HCT116 (cell line): ENCODE measurements at regions not wholly inside any gene's neighbourhood (a gene's known extent, or its start where the extent isn't known, plus 50 kb on each side); places are given as distances from the start of the nearest gene placed in this dataset.

Source experiments
- ATAC-seq: fragments of 200-7000 bp; cut with Tn5 transposase; 2 replicates; pipeline ENCODE4 v1.9.1; 2020; ENCODE audit warnings: mild to moderate bottlenecking, moderate library complexity
- BruUV-seq: library from RNA; stranded (reverse); fragments of 400-500 nt; replicated peaks from 2 replicates; lab custom pipeline; 2021; lab: Mats Ljungman, UMichigan
- CTCF ChIA-PET: fragments of 300-600 bp; sonication (Branson Sonifier 250); formaldehyde crosslinking; loops from one replicate; lab custom pipeline; 2021; ENCODE audit warnings: antibody characterized with exemption; lab: Charles Lee
- POLR2A ChIA-PET: fragments of 300-600, 350-600 bp; sonication (Branson Sonifier 250); formaldehyde crosslinking; loops from one replicate; lab custom pipeline; 2021; ENCODE audit warnings: antibody characterized with exemption; lab: Charles Lee
- RAD21 ChIA-PET, 2 experiments: fragments of 300-600 bp; sonication (Branson Sonifier 250); formaldehyde crosslinking; loops; one replicate each; lab custom pipeline; 2023; ENCODE audit warnings: low total read pairs in 2 of 2; ENCODE audit not compliant: uncharacterized antibody in 2 of 2, unreplicated experiment in 2 of 2, low non-redundant PET in 1 of 2; lab: Charles Lee
- DNase-seq: peaks from one replicate; pipeline ENCODE4 v3.0.0-alpha.2; 2010; ENCODE audit warnings: low read depth, low spot score
- H2AFZ ChIP-seq: fragments of 200-600 bp; shearing (Covaris generic), sonication (generic); 2 replicates; pipeline ENCODE4 v1.6.1; 2017; ENCODE audit warnings: low read depth, mixed run types, mixed read lengths, antibody characterized with exemption, low read length; ENCODE audit not compliant: poor library complexity, severe bottlenecking
- H3K27ac ChIP-seq: 2 replicates; pipeline ENCODE4 v1.5.1; 2012; ENCODE audit warnings: low read depth, low read length
- H3K27me3 ChIP-seq: fragments of 200-600 bp; sonication (generic); 2 replicates; pipeline ENCODE4 v1.6.1; 2016; ENCODE audit warnings: mixed run types, low read length, mixed read lengths; ENCODE audit not compliant: insufficient read depth
- H3K36me3 ChIP-seq, 2 experiments: fragments of 200-500 bp in 1 of 2; fragments of 200-600 bp in 1 of 2; sonication (Bioruptor generic) in 1 of 2; sonication (generic) in 1 of 2; 2 replicates each; pipeline versions ENCODE4 v1.5.1 to v1.6.1; 2014 to 2016; ENCODE audit warnings: low read length in 2 of 2, inconsistent platforms in 1 of 2, mixed read lengths in 1 of 2, mixed run types in 1 of 2; ENCODE audit not compliant: insufficient read depth in 2 of 2, control insufficient read depth in 1 of 2
- H3K4me1 ChIP-seq, 2 experiments: fragments of 200-600 bp in 1 of 2; sonication (generic) in 1 of 2; 2 replicates each; pipeline versions ENCODE4 v1.5.1 to v1.6.1; 2012 to 2017; ENCODE audit warnings: low read length in 2 of 2, inconsistent platforms in 1 of 2, mild to moderate bottlenecking in 1 of 2, mixed read lengths in 1 of 2, mixed run types in 1 of 2, moderate library complexity in 1 of 2; ENCODE audit not compliant: insufficient read depth in 2 of 2, control insufficient read depth in 1 of 2
- H3K4me2 ChIP-seq: fragments of 200-600 bp; sonication (generic); 2 replicates; pipeline ENCODE4 v1.6.1; 2017; ENCODE audit warnings: mixed run types, low read length, mixed read lengths
- H3K4me3 ChIP-seq, 2 experiments: fragments of 200-600 bp in 1 of 2; sonication (generic) in 1 of 2; replicated peaks in 1 of 2; 2 replicates each; pipeline ENCODE4 v1.5.1; 2011 to 2016; ENCODE audit warnings: low read length in 2 of 2, control low read depth in 1 of 2, low read depth in 1 of 2, mild to moderate bottlenecking in 1 of 2, mixed read lengths in 1 of 2, mixed run types in 1 of 2
- H3K79me2 ChIP-seq: fragments of 200-600 bp; sonication (generic); 2 replicates; pipeline ENCODE4 v1.6.1; 2017; ENCODE audit warnings: mild to moderate bottlenecking, mixed run types, low read length, moderate library complexity, mixed read lengths; ENCODE audit not compliant: insufficient read depth
- H3K9ac ChIP-seq: fragments of 200-600 bp; sonication (generic); 2 replicates; pipeline ENCODE4 v1.6.1; 2016; ENCODE audit warnings: low read length, mixed read lengths
- H3K9me2 ChIP-seq: fragments of 200-600 bp; sonication (generic), shearing (Covaris generic); 2 replicates; pipeline ENCODE4 v1.6.1; 2017; ENCODE audit warnings: mixed run types, mild to moderate bottlenecking, moderate library complexity; ENCODE audit not compliant: insufficient read depth
- H3K9me3 ChIP-seq, 2 experiments: fragments of 200-500 bp in 1 of 2; fragments of 200-600 bp in 1 of 2; sonication (Bioruptor generic) in 1 of 2; sonication (generic) in 1 of 2; 2 replicates each; pipeline ENCODE4 v1.6.1; 2014 to 2017; ENCODE audit warnings: low read length in 2 of 2, mixed read lengths in 2 of 2, inconsistent platforms in 1 of 2, low read depth in 1 of 2, mild to moderate bottlenecking in 1 of 2, mixed run types in 1 of 2, moderate library complexity in 1 of 2; ENCODE audit not compliant: control insufficient read depth in 1 of 2, insufficient read depth in 1 of 2
- H4K20me1 ChIP-seq: fragments of 200-600 bp; sonication (generic), shearing (Covaris generic); 2 replicates; pipeline ENCODE4 v1.6.1; 2017; ENCODE audit warnings: mixed run types, mild to moderate bottlenecking, moderate library complexity; ENCODE audit not compliant: insufficient read depth
- CBX3 ChIP-seq: IDR thresholded peaks from 2 replicates; pipeline ENCODE4 v1.6.1; 2012; ENCODE audit warnings: low read depth
- CEBPB ChIP-seq: IDR thresholded peaks from 2 replicates; pipeline ENCODE4 v1.6.1; 2012; ENCODE audit warnings: low read depth
- EGR1 ChIP-seq: IDR thresholded peaks from 2 replicates; pipeline ENCODE4 v1.6.1; 2012; ENCODE audit warnings: low read depth
- ELF1 ChIP-seq: IDR thresholded peaks from 2 replicates; pipeline ENCODE4 v1.6.1; 2012; ENCODE audit warnings: low read depth, borderline replicate concordance
- EZH2 ChIP-seq: fragments of 200-600 bp; sonication (generic); IDR thresholded peaks from 2 replicates; pipeline ENCODE4 v1.6.1; 2017; ENCODE audit warnings: antibody characterized with exemption, mixed run types
- FOSL1 ChIP-seq: IDR thresholded peaks from 2 replicates; pipeline ENCODE4 v1.6.1; 2012; ENCODE audit warnings: low read depth
- JUND ChIP-seq: IDR thresholded peaks from 2 replicates; pipeline ENCODE4 v1.6.1; 2012
- POLR2A ChIP-seq: IDR thresholded peaks from 2 replicates; pipeline ENCODE4 v1.7.0; 2011; ENCODE audit warnings: borderline replicate concordance; ENCODE audit not compliant: insufficient read depth, insufficient read length; ENCODE audit errors: extremely low read depth
- POLR2AphosphoS5 ChIP-seq: IDR thresholded peaks from 2 replicates; pipeline ENCODE4 v1.6.1; 2011; ENCODE audit warnings: mild to moderate bottlenecking, low read depth, low read length, moderate library complexity
- RAD21 ChIP-seq: IDR thresholded peaks from 2 replicates; pipeline ENCODE4 v1.6.1; 2012; ENCODE audit warnings: low read depth, mild to moderate bottlenecking
- SP1 ChIP-seq: IDR thresholded peaks from 2 replicates; pipeline ENCODE4 v1.6.1; 2012; ENCODE audit warnings: low read depth
- SRF ChIP-seq: IDR thresholded peaks from 2 replicates; pipeline ENCODE4 v1.6.1; 2012; ENCODE audit warnings: low read depth
- TCF7L2 ChIP-seq: IDR thresholded peaks from 2 replicates; pipeline ENCODE4 v1.7.0; 2011; ENCODE audit warnings: borderline replicate concordance, inconsistent platforms; ENCODE audit not compliant: insufficient read depth, insufficient read length; ENCODE audit errors: extremely low read depth
- YY1 ChIP-seq: IDR thresholded peaks from 2 replicates; pipeline ENCODE4 v1.6.1; 2011; ENCODE audit warnings: low read length, low read depth, moderate library complexity, mild to moderate bottlenecking; ENCODE audit not compliant: insufficient replicate concordance; ENCODE audit errors: extremely low read depth
- ZFX ChIP-seq: fragments of 450-650 bp; IDR thresholded peaks from 2 replicates; pipeline ENCODE4 v1.6.1; 2017
- ZNF274 ChIP-seq: fragments of 200-500 bp; sonication (Bioruptor generic); IDR thresholded peaks from 2 replicates; pipeline ENCODE4 v1.6.1; 2014; ENCODE audit warnings: mild to moderate bottlenecking, low read depth, low read length, inconsistent platforms
- intact Hi-C: fragments of 100-400 bp; cut with micrococcal nuclease; formaldehyde crosslinking; loops from 2 replicates; pipeline ENCODE4 v1.10.0; 2022
- TF ChIP-seq, protein P1 (sequence below): IDR thresholded peaks from 2 replicates; pipeline ENCODE4 v1.6.1; 2012
- TF ChIP-seq, protein P2 (sequence below): IDR thresholded peaks from 2 replicates; pipeline ENCODE4 v1.6.1; 2012
- TF ChIP-seq, protein P3 (sequence below), 3 experiments: fragments of 200-600 bp in 1 of 3; sonication (generic) in 1 of 3; IDR thresholded peaks in 2 of 3; conservative IDR thresholded peaks in 1 of 3; 2 replicates each; pipeline ENCODE4 v1.5.1; 2012 to 2017; ENCODE audit warnings: low read depth in 2 of 3, low read length in 2 of 3, antibody characterized with exemption in 1 of 3, borderline replicate concordance in 1 of 3, control low read depth in 1 of 3, mild to moderate bottlenecking in 1 of 3, mixed read lengths in 1 of 3, mixed run types in 1 of 3, moderate library complexity in 1 of 3; ENCODE audit not compliant: insufficient read depth in 1 of 3

DNA sequence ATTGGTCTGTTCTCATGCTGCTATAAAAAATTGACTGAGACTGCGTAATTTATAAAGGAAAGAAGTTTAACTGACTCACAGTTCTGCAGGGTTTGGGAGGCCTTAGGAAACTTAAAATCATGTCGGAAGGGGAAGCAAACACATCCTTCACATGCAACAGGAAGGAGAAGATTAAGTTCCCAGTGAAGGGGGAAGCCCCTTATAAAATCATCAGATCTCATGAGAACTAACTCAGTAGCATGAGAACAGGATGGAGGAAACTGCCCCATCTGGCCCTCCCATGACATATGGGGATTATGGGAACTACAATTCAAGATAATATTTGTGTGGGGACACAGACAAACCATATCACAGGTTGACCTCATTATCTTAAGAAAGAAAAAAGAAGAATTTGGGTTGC, 134.5 kb downstream of the PPP1R3A start:
- H2AFZ ChIP-seq = no peak overlapping the region
- ChIA-PET POLR2A (no interaction called here), RAD21 (no interaction called here)

More for the DNA sequence above, 134.5 kb downstream of the PPP1R3A start:
- DNase-seq (no peak), ATAC-seq (no peak)
- Histone ChIP-seq H3K9me3 (no peaks in the 10 kb centered on the region), H3K27me3 (no peaks in the 10 kb centered on the region), H3K4me2 (no peak overlapping the region), H3K4me3 (no peak overlapping the region), H3K4me1 (no peaks in the 10 kb centered on the region), H3K27ac (no peak overlapping the region), H4K20me1 (no peaks in the 10 kb centered on the region), H3K36me3 (no peaks in the 10 kb centered on the region), H3K9ac (no peak overlapping the region), H3K79me2 (no peaks in the 10 kb centered on the region), H3K9me2 (no peaks in the 10 kb centered on the region)
- intact Hi-C loops = no loop called here
- CTCF ChIA-PET = no interaction called here
- no peak for TF ChIP-seq SP1
- TF ChIP-seq EZH2 = no peak
- TF ChIP-seq, protein P1, sequence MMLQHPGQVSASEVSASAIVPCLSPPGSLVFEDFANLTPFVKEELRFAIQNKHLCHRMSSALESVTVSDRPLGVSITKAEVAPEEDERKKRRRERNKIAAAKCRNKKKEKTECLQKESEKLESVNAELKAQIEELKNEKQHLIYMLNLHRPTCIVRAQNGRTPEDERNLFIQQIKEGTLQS = no peak
- TF ChIP-seq, protein P2, sequence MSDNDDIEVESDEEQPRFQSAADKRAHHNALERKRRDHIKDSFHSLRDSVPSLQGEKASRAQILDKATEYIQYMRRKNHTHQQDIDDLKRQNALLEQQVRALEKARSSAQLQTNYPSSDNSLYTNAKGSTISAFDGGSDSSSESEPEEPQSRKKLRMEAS = no peak
- no peak for TF ChIP-seq ELF1
- TF ChIP-seq, protein P3, sequence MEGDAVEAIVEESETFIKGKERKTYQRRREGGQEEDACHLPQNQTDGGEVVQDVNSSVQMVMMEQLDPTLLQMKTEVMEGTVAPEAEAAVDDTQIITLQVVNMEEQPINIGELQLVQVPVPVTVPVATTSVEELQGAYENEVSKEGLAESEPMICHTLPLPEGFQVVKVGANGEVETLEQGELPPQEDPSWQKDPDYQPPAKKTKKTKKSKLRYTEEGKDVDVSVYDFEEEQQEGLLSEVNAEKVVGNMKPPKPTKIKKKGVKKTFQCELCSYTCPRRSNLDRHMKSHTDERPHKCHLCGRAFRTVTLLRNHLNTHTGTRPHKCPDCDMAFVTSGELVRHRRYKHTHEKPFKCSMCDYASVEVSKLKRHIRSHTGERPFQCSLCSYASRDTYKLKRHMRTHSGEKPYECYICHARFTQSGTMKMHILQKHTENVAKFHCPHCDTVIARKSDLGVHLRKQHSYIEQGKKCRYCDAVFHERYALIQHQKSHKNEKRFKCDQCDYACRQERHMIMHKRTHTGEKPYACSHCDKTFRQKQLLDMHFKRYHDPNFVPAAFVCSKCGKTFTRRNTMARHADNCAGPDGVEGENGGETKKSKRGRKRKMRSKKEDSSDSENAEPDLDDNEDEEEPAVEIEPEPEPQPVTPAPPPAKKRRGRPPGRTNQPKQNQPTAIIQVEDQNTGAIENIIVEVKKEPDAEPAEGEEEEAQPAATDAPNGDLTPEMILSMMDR (IDR thresholded peaks at IDR 0.05 in 2 of 3, conservative IDR thresholded peaks at IDR 0.05 in 1 of 3; ENCODE audit: borderline replicate concordance in 1 of 3, insufficient read depth in 1 of 3, low read depth in 2 of 3, low read length in 2 of 3) = no peak
- no peak for TF ChIP-seq POLR2AphosphoS5
- no peak for TF ChIP-seq ZNF274
- TF ChIP-seq CBX3 = no peak
- TF ChIP-seq CEBPB = no peak
- TF ChIP-seq ZFX = no peak
- TF ChIP-seq EGR1 = no peak
- TF ChIP-seq SRF = no peak
- TF ChIP-seq YY1 = no peak
- TF ChIP-seq JUND = no peak
- no peak for TF ChIP-seq RAD21
- TF ChIP-seq TCF7L2 = no peak
- no peak for TF ChIP-seq FOSL1
- TF ChIP-seq POLR2A = no peak
- no TSS peak for BruUV-seq
